Kidney (tissue), 13 donors: ENCODE measurements at regions not wholly inside any gene's neighbourhood (a gene's known extent, or its start where the extent isn't known, plus 50 kb on each side); places are given as distances from the start of the nearest gene placed in this dataset.

Source experiments
- DNase-seq, 5 donors: peaks; one replicate each; pipeline ENCODE4 v3.0.0-alpha.2; 2013 to 2020
- FAIRE-seq: peaks from 2 replicates; lab custom pipeline; 2012; peaks lifted over from hg19 to GRCh38; lab: Jason Lieb, UNC
- H3K27ac ChIP-seq, 2 donors: one replicate each; pipeline ENCODE4 v1.7.0; 2013; ENCODE audit warnings: low read depth in 2 of 2, low read length in 2 of 2, inconsistent platforms in 1 of 2
- H3K27me3 ChIP-seq: one replicate; pipeline ENCODE4 v1.7.1; 2013; ENCODE audit warnings: low read length, inconsistent platforms; ENCODE audit not compliant: control insufficient read depth, insufficient read depth
- H3K36me3 ChIP-seq, 3 donors: one replicate each; pipeline versions ENCODE4 v1.7.0 to v1.7.1; 2013; ENCODE audit warnings: low read length in 3 of 3, control low read depth in 1 of 3, inconsistent platforms in 1 of 3; ENCODE audit not compliant: insufficient read depth in 3 of 3, control insufficient read depth in 2 of 3
- H3K4me1 ChIP-seq, 3 donors: one replicate each; pipeline versions ENCODE4 v1.7.0 to v1.7.1; 2013; ENCODE audit warnings: low read length in 3 of 3, inconsistent platforms in 1 of 3, low read depth in 1 of 3; ENCODE audit not compliant: control insufficient read depth in 2 of 3, insufficient read depth in 2 of 3
- H3K4me3 ChIP-seq, 3 donors: one replicate each; pipeline versions ENCODE4 v1.7.0 to v1.8.1; 2013; ENCODE audit warnings: low read length in 3 of 3, control low read depth in 1 of 3, inconsistent platforms in 1 of 3
- H3K9ac ChIP-seq, 3 donors: one replicate each; pipeline versions ENCODE4 v1.7.0 to v1.7.1; 2013; ENCODE audit warnings: low read length in 3 of 3, control low read depth in 1 of 3, inconsistent platforms in 1 of 3
- H3K9me3 ChIP-seq, 3 donors: one replicate each; pipeline versions ENCODE4 v1.7.0 to v1.7.1; 2013; ENCODE audit warnings: low read length in 3 of 3, control low read depth in 1 of 3, inconsistent platforms in 1 of 3; ENCODE audit not compliant: control insufficient read depth in 2 of 3, insufficient read depth in 1 of 3
- CTCF ChIP-seq: IDR thresholded peaks from 3 replicates; pipeline ENCODE4 v1.5.1; 2012; ENCODE audit warnings: mild to moderate bottlenecking, moderate library complexity, borderline replicate concordance; ENCODE audit not compliant: insufficient read depth; ENCODE audit errors: extremely low read depth
- intact Hi-C: fragments of 100-400 bp; cut with DNase I; formaldehyde crosslinking; loops from one replicate; pipeline ENCODE4 v1.11.1; 2022
- donor health status: control.
- donor health status: control.
- donor health status: control.
- donor health status: control.
- donor health status: control.
- donor health status: DM: yes; HTN: yes; CAD: no.
- donor health status: Normal renal cell carcinoma (clear cell type).

DNA sequence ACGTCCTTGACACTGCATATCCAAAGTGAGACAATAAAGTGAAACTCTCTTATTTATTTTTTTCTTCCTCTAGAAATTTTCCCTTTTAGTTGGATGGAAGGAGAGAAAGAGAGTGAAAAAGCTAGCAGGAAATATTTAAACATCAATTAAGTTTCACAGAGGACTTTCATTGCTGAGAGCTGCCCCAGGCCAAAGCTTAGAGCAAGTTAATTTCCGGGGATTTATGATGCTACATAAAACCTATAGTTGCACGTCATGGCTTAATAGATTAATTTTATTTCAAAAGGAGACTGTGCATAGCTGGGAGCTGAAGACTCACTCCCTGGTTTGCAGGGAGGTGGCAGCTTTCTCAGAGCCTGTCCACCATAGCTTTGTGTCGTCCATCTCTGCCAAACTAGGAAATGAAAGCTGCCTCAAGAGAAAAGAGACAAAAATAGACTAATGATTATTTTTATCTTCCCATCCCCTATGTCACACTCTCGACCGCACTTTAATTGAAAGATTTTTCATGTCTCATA is 323.3 kb upstream of the RAB6C start:
- FAIRE-seq = no peak
- no peak for TF ChIP-seq CTCF
- no peak overlapping the region for H3K9ac ChIP-seq
- H3K27me3 ChIP-seq = no peaks in the 10 kb centered on the region
- peak in 3 of 5 donors; percentile 18 to 68 (median 55) for DNase-seq
- no peaks in the 10 kb centered on the region for H3K9me3 ChIP-seq
- H3K4me1 ChIP-seq = no peaks in the 10 kb centered on the region
- intact Hi-C loops = no loop called here
- H3K36me3 ChIP-seq = no peaks in the 10 kb centered on the region
- no peak overlapping the region for H3K4me3 ChIP-seq
- H3K27ac ChIP-seq = no peak overlapping the region

- no peaks in the 10 kb centered on the region for H3K9me3 ChIP-seq
- no peak overlapping the region for H3K27ac ChIP-seq
- FAIRE-seq (no peak), DNase-seq (no peak)
- no peak overlapping the region for H3K4me3 ChIP-seq
- H3K4me1 ChIP-seq = no peaks in the 10 kb centered on the region
- H3K36me3 ChIP-seq = no peaks in the 10 kb centered on the region
- TF ChIP-seq CTCF = no peak
- no peaks in the 10 kb centered on the region for H3K27me3 ChIP-seq
- no peak overlapping the region for H3K9ac ChIP-seq
- intact Hi-C loops = no loop called here
These were observed 321.0 kb upstream of the RAB6C start for GRCh38 chr2:129658430-129658829.

GRCh38 chr2:129661935-129662334 is 317.5 kb upstream of the RAB6C start:
- H3K27me3 ChIP-seq = no peaks in the 10 kb centered on the region
- no peak overlapping the region for H3K9ac ChIP-seq
- no peaks in the 10 kb centered on the region for H3K36me3 ChIP-seq
- no peaks in the 10 kb centered on the region for H3K9me3 ChIP-seq
- H3K4me3 ChIP-seq = no peak overlapping the region
- DNase-seq = peak in 1 of 5 donors; percentile 27
- no peak overlapping the region for H3K27ac ChIP-seq
- intact Hi-C loops = no loop called here
- no peaks in the 10 kb centered on the region for H3K4me1 ChIP-seq
- no peak for FAIRE-seq
- TF ChIP-seq CTCF = no peak

GRCh38 chr2:129667577-129667976 is 311.9 kb upstream of the RAB6C start:
- no peak for TF ChIP-seq CTCF
- Histone ChIP-seq H3K36me3 (no peaks in the 10 kb centered on the region), H3K9ac (no peak overlapping the region), H3K9me3 (no peaks in the 10 kb centered on the region), H3K27me3 (no peaks in the 10 kb centered on the region), H3K4me3 (no peak overlapping the region), H3K4me1 (no peaks in the 10 kb centered on the region), H3K27ac (no peak overlapping the region)
- FAIRE-seq (no peak), DNase-seq (no peak)
- intact Hi-C loops = no loop called here
